Activated CD4-positive, alpha-beta T cell treated with anti-CD3 and anti-CD28 coated beads for 24 hours (primary cell): ENCODE measurements at regions not wholly inside any gene's neighbourhood (a gene's known extent, or its start where the extent isn't known, plus 50 kb on each side); places are given as distances from the start of the nearest gene placed in this dataset.

Experiments
- DNase-seq, 2 donors: peaks; one replicate each; pipeline ENCODE4 v3.0.0-alpha.2; 2020; ENCODE audit warnings: low read depth in 2 of 2

GRCh38 chr13:74966814-74967424 lies 515.0 kb downstream of the TBC1D4 start:
- no peak for DNase-seq

- no peak for DNase-seq
These were observed 515.7 kb downstream of the TBC1D4 start for GRCh38 chr13:74966275-74966674.

GRCh38 chr13:74945637-74946036 lies 536.3 kb downstream of the TBC1D4 start:
- DNase-seq = no peak

GRCh38 chr13:74931698-74932433 lies 550.1 kb downstream of the TBC1D4 start:
- DNase-seq = no peak

GRCh38 chr13:74930402-74931165 lies 551.4 kb downstream of the TBC1D4 start:
- DNase-seq = no peak

GRCh38 chr13:74929436-74929835 lies 552.5 kb downstream of the TBC1D4 start:
- DNase-seq = no peak

- DNase-seq = no peak
These were observed 554.1 kb downstream of the TBC1D4 start for GRCh38 chr13:74927823-74928222.

- no peak for DNase-seq
These were observed 559.0 kb downstream of the TBC1D4 start for GRCh38 chr13:74922963-74923362.

GRCh38 chr13:74921326-74921725 lies 560.6 kb downstream of the TBC1D4 start:
- DNase-seq = no peak

GRCh38 chr13:74920920-74921319 lies 561.0 kb downstream of the TBC1D4 start:
- DNase-seq = no peak

- DNase-seq = no peak
These were observed 561.6 kb downstream of the TBC1D4 start for GRCh38 chr13:74920361-74920760.

GRCh38 chr13:74919914-74920313 lies 562.1 kb downstream of the TBC1D4 start:
- DNase-seq = no peak

- DNase-seq = no peak
These were observed 569.1 kb downstream of the TBC1D4 start for GRCh38 chr13:74912898-74913297.

- no peak for DNase-seq
These were observed 571.6 kb downstream of the TBC1D4 start for GRCh38 chr13:74910415-74910814.

- no peak for DNase-seq
These were observed 574.2 kb downstream of the TBC1D4 start for GRCh38 chr13:74907788-74908187.

GRCh38 chr13:74904556-74904955 lies 577.4 kb downstream of the TBC1D4 start:
- DNase-seq = no peak

- no peak for DNase-seq
These were observed 586.8 kb downstream of the TBC1D4 start for GRCh38 chr13:74895042-74895796.

GRCh38 chr13:74892096-74892495 lies 589.9 kb downstream of the TBC1D4 start:
- DNase-seq = no peak

- DNase-seq = no peak
These were observed 590.4 kb downstream of the TBC1D4 start for GRCh38 chr13:74891610-74892009.

- no peak for DNase-seq
These were observed 592.6 kb downstream of the TBC1D4 start for GRCh38 chr13:74889321-74889720.

GRCh38 chr13:74886502-74886901 lies 595.5 kb downstream of the TBC1D4 start:
- no peak for DNase-seq

GRCh38 chr13:74883834-74884233 lies 598.1 kb downstream of the TBC1D4 start:
- DNase-seq = no peak
